Mammary epithelial cell (primary cell): ENCODE measurements at regions not wholly inside any gene's neighbourhood (a gene's known extent, or its start where the extent isn't known, plus 50 kb on each side); places are given as distances from the start of the nearest gene placed in this dataset.

Experiments used
- EZH2 ChIP-seq: IDR thresholded peaks from 2 replicates; pipeline ENCODE4 v1.6.1; 2012; ENCODE audit warnings: low read length, inconsistent platforms, borderline replicate concordance
- TF ChIP-seq, protein P1 (sequence below), 2 donors: IDR thresholded peaks in 1 of 2; conservative IDR thresholded peaks in 1 of 2; 2 replicates each; pipeline ENCODE4 v1.5.1; 2011 to 2012; ENCODE audit warnings: inconsistent platforms in 2 of 2, low read length in 2 of 2, mild to moderate bottlenecking in 2 of 2, control low read depth in 1 of 2, low read depth in 1 of 2; ENCODE audit not compliant: insufficient read depth in 1 of 2; ENCODE audit errors: extremely low read depth in 1 of 2

DNA sequence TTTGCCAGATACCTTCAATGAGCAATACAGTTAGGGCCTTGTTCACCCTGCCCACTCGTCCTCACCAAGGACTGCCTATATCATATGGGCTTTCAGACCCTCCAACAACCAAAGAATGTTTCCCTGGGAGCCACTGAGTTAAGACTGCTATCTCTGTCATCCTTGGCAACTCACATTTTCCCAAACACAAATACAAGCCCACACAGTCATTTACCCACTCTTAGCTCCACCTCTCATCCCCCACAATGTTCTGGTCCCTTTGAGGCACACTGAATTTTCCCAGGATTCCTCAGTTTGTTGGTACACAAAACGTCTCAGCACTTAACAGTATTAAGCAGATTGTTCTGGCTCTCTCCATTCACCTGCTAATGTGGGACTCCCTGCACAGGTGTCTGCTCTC lies 204.6 kb downstream of the TLE3 start:
- TF ChIP-seq, protein P1, sequence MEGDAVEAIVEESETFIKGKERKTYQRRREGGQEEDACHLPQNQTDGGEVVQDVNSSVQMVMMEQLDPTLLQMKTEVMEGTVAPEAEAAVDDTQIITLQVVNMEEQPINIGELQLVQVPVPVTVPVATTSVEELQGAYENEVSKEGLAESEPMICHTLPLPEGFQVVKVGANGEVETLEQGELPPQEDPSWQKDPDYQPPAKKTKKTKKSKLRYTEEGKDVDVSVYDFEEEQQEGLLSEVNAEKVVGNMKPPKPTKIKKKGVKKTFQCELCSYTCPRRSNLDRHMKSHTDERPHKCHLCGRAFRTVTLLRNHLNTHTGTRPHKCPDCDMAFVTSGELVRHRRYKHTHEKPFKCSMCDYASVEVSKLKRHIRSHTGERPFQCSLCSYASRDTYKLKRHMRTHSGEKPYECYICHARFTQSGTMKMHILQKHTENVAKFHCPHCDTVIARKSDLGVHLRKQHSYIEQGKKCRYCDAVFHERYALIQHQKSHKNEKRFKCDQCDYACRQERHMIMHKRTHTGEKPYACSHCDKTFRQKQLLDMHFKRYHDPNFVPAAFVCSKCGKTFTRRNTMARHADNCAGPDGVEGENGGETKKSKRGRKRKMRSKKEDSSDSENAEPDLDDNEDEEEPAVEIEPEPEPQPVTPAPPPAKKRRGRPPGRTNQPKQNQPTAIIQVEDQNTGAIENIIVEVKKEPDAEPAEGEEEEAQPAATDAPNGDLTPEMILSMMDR (conservative IDR thresholded peaks at IDR 0.05 in 1 of 2, IDR thresholded peaks at IDR 0.05 in 1 of 2; ENCODE audit: extremely low read depth in 1 of 2, insufficient read depth in 1 of 2, low read depth in 1 of 2, low read length in 2 of 2): no peak
- TF ChIP-seq EZH2: no peak
